T-cell (primary cell): ENCODE measurements at regions not wholly inside any gene's neighbourhood (a gene's known extent, or its start where the extent isn't known, plus 50 kb on each side); places are given as distances from the start of the nearest gene placed in this dataset.

Experiments
- ATAC-seq, 4 experiments: fragments of 200-7000 bp in 3 of 4; fragments of 150-1000 bp in 1 of 4; cut with Tn5 transposase; replicated peaks in 1 of 4; 1 replicate in 3 of 4; 2 replicates in 1 of 4; pipeline ENCODE4 v1.10.0; 2021; ENCODE audit warnings: moderate library complexity in 3 of 4, mild to moderate bottlenecking in 2 of 4, moderate number of reproducible peaks in 1 of 4
- CTCF ChIA-PET, 2 donors: fragments of 300-600 bp; sonication (Branson Sonifier 250); formaldehyde crosslinking; loops; one replicate each; lab custom pipeline; 2022; ENCODE audit warnings: antibody characterized with exemption in 2 of 2; lab: Charles Lee
- POLR2A ChIA-PET, 2 donors: fragments of 300-600 bp; sonication (Branson Sonifier 250); formaldehyde crosslinking; loops; one replicate each; lab custom pipeline; 2022; ENCODE audit warnings: antibody characterized with exemption in 2 of 2; lab: Charles Lee
- DNase-seq, 35 experiments: peaks; one replicate each; pipeline versions ENCODE4 v3.0.0 to v3.0.0-alpha.2; 2013 to 2023
- H3K27ac ChIP-seq: one replicate; pipeline ENCODE4 v1.5.1; 2013; ENCODE audit warnings: low read length
- H3K27me3 ChIP-seq, 2 experiments: replicated peaks in 1 of 2; 1 replicate in 1 of 2; 2 replicates in 1 of 2; pipeline versions ENCODE4 v1.6.1 to v1.7.0; 2013; ENCODE audit warnings: low read length in 1 of 2, mixed read lengths in 1 of 2; ENCODE audit not compliant: control insufficient read depth in 2 of 2, insufficient read depth in 2 of 2; ENCODE audit errors: extremely low read depth in 1 of 2
- H3K36me3 ChIP-seq, 2 donors: 1 replicate in 1 of 2; 2 replicates in 1 of 2; pipeline versions ENCODE4 v1.6.1 to v1.7.0; 2013; ENCODE audit warnings: low read length in 1 of 2; ENCODE audit not compliant: control insufficient read depth in 2 of 2, insufficient read depth in 1 of 2; ENCODE audit errors: extremely low read depth in 1 of 2
- H3K4me1 ChIP-seq, 2 experiments: 1 replicate in 1 of 2; 2 replicates in 1 of 2; pipeline versions ENCODE4 v1.6.1 to v1.7.0; 2013; ENCODE audit warnings: low read length in 2 of 2, mixed read lengths in 1 of 2; ENCODE audit not compliant: insufficient read depth in 2 of 2, control insufficient read depth in 1 of 2; ENCODE audit errors: extremely low read depth in 1 of 2
- H3K4me3 ChIP-seq, 2 donors: 1 replicate in 1 of 2; 2 replicates in 1 of 2; pipeline versions ENCODE4 v1.5.1 to v1.7.0; 2013; ENCODE audit warnings: mild to moderate bottlenecking in 2 of 2, low read length in 1 of 2, moderate library complexity in 1 of 2; ENCODE audit not compliant: control insufficient read depth in 1 of 2; ENCODE audit errors: extremely low read depth in 1 of 2
- H3K9me3 ChIP-seq: 2 replicates; pipeline ENCODE4 v1.7.0; 2013
- H3K27ac Mint-ChIP-seq, 2 donors: one replicate each; pipeline ENCODE4 v1.8.0; 2020 to 2021; ENCODE audit warnings: mild to moderate bottlenecking in 2 of 2, mixed read lengths in 2 of 2
- H3K27me3 Mint-ChIP-seq, 2 donors: one replicate each; pipeline ENCODE4 v1.8.0; 2021 to 2022; ENCODE audit warnings: mixed read lengths in 2 of 2
- H3K36me3 Mint-ChIP-seq: one replicate; pipeline ENCODE4 v1.8.0; 2021; ENCODE audit warnings: mixed read lengths
- H3K4me1 Mint-ChIP-seq, 3 donors: one replicate each; pipeline ENCODE4 v1.8.0; 2020 to 2022; ENCODE audit warnings: mixed read lengths in 3 of 3, mild to moderate bottlenecking in 1 of 3
- H3K4me3 Mint-ChIP-seq, 3 donors: one replicate each; pipeline ENCODE4 v1.8.0; 2020 to 2022; ENCODE audit warnings: mild to moderate bottlenecking in 3 of 3, mixed read lengths in 3 of 3, moderate library complexity in 3 of 3
- H3K9me3 Mint-ChIP-seq, 3 donors: one replicate each; pipeline ENCODE4 v1.8.0; 2020 to 2022; ENCODE audit warnings: mixed read lengths in 3 of 3
- WGBS: methylation state at CpG from one replicate; pipeline ENCODE4 v1.1.5; 2013; ENCODE audit warnings: missing lambda C conversion rate; ENCODE audit not compliant: insufficient coverage; 5-methylcytosine and 5-hydroxymethylcytosine counted together

DNA sequence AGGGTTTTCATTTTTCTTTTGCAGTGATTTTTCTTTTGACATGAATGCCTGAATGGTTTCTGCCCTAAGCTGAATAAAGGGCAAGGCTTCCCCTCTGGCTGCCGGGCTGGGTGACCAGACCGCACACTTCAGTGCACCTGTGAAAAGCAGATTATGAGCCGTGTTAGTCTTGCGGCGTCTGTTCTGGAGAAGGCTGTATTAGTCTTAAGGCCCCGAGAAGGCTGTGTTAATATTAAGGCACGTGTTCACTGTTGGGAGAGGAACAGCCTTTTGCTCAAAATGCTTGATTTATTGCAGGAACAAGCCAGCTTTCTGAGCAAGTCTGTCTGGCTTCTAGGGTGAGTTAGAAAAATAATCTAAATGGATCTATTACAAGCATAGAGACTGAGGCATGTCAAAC is 54.7 kb upstream of the DNAH14 start:
- DNase-seq (no peak), ATAC-seq (no peak)
- Histone ChIP-seq H3K27ac (no peak overlapping the region), H3K4me3 (no peak overlapping the region), H3K27me3 (peaks cover 0 to 14% of the 10 kb centered on the region in 2 experiments), H3K4me1 (no peaks in the 10 kb centered on the region), H3K9me3 (no peaks in the 10 kb centered on the region), H3K36me3 (no peaks in the 10 kb centered on the region)
- Mint-ChIP-seq H3K4me1 (no peaks in the 10 kb centered on the region), H3K36me3 (no peaks in the 10 kb centered on the region), H3K27ac (no peak overlapping the region), H3K9me3 (no peaks in the 10 kb centered on the region), H3K27me3 (peaks cover 19 to 24% of the 10 kb centered on the region in 2 donors), H3K4me3 (no peak overlapping the region)
- ChIA-PET POLR2A (no interaction called here), CTCF (no interaction called here)
- WGBS = 43% methylated on average over 7 of the region's 7 CpGs

DNA sequence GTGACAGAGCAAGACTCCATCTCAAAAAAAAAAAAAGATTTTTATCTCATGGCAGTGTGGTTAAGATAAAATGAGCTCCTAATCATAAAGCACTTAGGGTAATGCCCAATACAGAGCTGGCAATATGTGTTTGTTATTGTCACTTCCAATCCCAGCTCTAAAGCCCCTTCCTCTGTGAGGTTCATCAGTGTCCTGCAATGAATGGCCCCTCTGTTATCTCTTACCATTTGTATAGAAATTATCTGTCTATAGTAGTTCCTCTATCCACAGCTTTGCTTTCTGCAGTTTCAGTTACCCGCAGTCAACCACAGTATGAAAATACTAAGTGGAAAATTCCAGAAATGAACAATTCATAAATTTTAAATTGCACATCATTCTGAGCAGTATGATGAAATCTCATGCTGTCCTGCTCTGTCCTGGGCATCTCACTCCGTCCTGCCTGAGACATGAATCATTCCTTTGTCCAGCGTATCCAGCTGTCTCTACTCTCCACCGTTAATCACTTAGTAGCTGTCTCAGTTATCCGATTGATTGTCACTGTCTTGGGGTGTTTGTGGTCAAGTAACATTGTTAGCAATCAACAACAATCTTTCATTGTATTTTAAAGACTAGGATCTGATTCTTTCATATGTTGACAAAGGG is 50.2 kb upstream of the DNAH14 start:
- CTCF ChIA-PET = no interaction called here

More for the DNA sequence above, 50.2 kb upstream of the DNAH14 start:
- DNase-seq (no peak), ATAC-seq (no peak)
- no CpG with 5 or more reads among the region's 5 CpGs for WGBS
- Histone ChIP-seq H3K27me3 (peaks cover 0 to 16% of the 10 kb centered on the region in 2 experiments), H3K27ac (no peak overlapping the region), H3K4me3 (no peak overlapping the region), H3K4me1 (no peaks in the 10 kb centered on the region), H3K9me3 (no peaks in the 10 kb centered on the region), H3K36me3 (no peaks in the 10 kb centered on the region)
- POLR2A ChIA-PET = no interaction called here
- Mint-ChIP-seq H3K36me3 (no peaks in the 10 kb centered on the region), H3K27ac (no peak overlapping the region), H3K9me3 (no peaks in the 10 kb centered on the region), H3K4me3 (no peak overlapping the region), H3K27me3 (peaks cover 32 to 33% of the 10 kb centered on the region in 2 donors), H3K4me1 (no peaks in the 10 kb centered on the region)
